HL-60 (cell line): ENCODE measurements at regions not wholly inside any gene's neighbourhood (a gene's known extent, or its start where the extent isn't known, plus 50 kb on each side); places are given as distances from the start of the nearest gene placed in this dataset.

Experiments used
- DNase-seq, 2 experiments: peaks; one replicate each; pipeline ENCODE4 v3.0.0-alpha.2; 2010 to 2020; ENCODE audit warnings: low read depth in 1 of 2, low spot score in 1 of 2
- H3K27ac ChIP-seq: fragments of 250-450 bp; sonication (Bioruptor Pico); replicated peaks from 2 replicates; pipeline ENCODE4 v1.5.1; 2020; ENCODE audit warnings: mild to moderate bottlenecking, moderate library complexity
- H3K27me3 ChIP-seq: fragments of 250-450 bp; sonication (Bioruptor Pico); 2 replicates; pipeline ENCODE4 v1.5.1; 2021; ENCODE audit warnings: mild to moderate bottlenecking, moderate library complexity; ENCODE audit not compliant: insufficient read depth, poor library complexity, severe bottlenecking
- H3K4me3 ChIP-seq: replicated peaks from 2 replicates; pipeline ENCODE4 v1.5.1; 2011; ENCODE audit warnings: mild to moderate bottlenecking, control low read depth, low read length; ENCODE audit not compliant: insufficient read depth
- CTCF ChIP-seq: IDR thresholded peaks from one replicate; pipeline ENCODE4 v1.5.1; 2011; ENCODE audit warnings: low read length, control low read depth, inconsistent platforms; ENCODE audit not compliant: insufficient read depth
- GABPA ChIP-seq: IDR thresholded peaks from 2 replicates; pipeline ENCODE4 v1.6.1; 2012; ENCODE audit warnings: low read depth
- POLR2AphosphoS5 ChIP-seq: IDR thresholded peaks from 2 replicates; pipeline ENCODE4 v1.6.1; 2012; ENCODE audit warnings: low read depth
- REST ChIP-seq: IDR thresholded peaks from 2 replicates; pipeline ENCODE4 v1.6.1; 2012; ENCODE audit warnings: low read depth; ENCODE audit not compliant: insufficient replicate concordance
- SPI1 ChIP-seq: IDR thresholded peaks from 2 replicates; pipeline ENCODE4 v1.6.1; 2012; ENCODE audit warnings: low read depth, mild to moderate bottlenecking, borderline replicate concordance

GRCh38 chr13:64909184-64909583 lies 2321.0 kb downstream of the PCDH9 start:
- no peaks in the 10 kb centered on the region for H3K27me3 ChIP-seq
- TF ChIP-seq SPI1 (no peak), POLR2AphosphoS5 (no peak), GABPA (no peak), REST (no peak), CTCF (no peak)
- H3K27ac ChIP-seq, result no peak overlapping the region
- no peak for DNase-seq
- no peak overlapping the region for H3K4me3 ChIP-seq

- H3K4me3 ChIP-seq, result no peak overlapping the region
- TF ChIP-seq SPI1 (no peak), GABPA (no peak), CTCF (no peak), REST (no peak)
- DNase-seq, result no peak
- H3K27me3 ChIP-seq, result no peaks in the 10 kb centered on the region
- no peak overlapping the region for H3K27ac ChIP-seq
Observed at GRCh38 chr13:64900039-64900438, 2330.1 kb downstream of the PCDH9 start.

GRCh38 chr13:64884976-64885375 lies 2345.2 kb downstream of the PCDH9 start:
- H3K27me3 ChIP-seq, result no peaks in the 10 kb centered on the region
- H3K27ac ChIP-seq, result no peak overlapping the region
- no peak for TF ChIP-seq REST
- no peak for TF ChIP-seq CTCF
- no peak for TF ChIP-seq POLR2AphosphoS5
- TF ChIP-seq GABPA, result no peak
- TF ChIP-seq SPI1, result no peak
- no peak for DNase-seq
- H3K4me3 ChIP-seq, result no peak overlapping the region
